ENCODE measurements at regions not wholly inside any gene's neighbourhood (a gene's known extent, or its start where the extent isn't known, plus 50 kb on each side); places are given as distances from the start of the nearest gene placed in this dataset.

DNA sequence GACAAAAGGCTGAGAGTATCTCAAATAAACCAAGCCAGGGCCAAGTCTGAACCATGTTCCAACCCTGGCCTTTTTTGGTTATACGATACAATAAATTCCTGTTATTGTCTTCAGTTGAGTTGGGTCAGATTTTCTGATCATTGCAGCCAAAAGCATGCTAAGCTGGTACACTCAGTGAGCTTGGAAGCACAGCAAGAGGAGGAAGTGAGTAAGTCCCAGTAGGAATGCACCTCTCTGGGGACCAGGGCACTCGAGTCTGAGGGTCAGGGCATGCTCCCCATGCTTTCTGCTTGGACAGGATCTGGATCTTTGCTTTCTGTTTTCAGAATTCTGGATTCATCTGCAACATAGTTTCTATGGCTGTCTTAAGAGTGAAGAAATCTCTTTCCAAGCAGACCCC is 73.1 kb downstream of the TMPRSS5 start:
- Histone ChIP-seq H3K9ac (ENCODE audit: insufficient read depth, low read depth, low read length) (no peak overlapping the region), H3K27ac (ENCODE audit: extremely low read length, insufficient read depth, low read length) (no peak overlapping the region), H3K79me2 (ENCODE audit: insufficient read depth, low read length) (no peaks in the 10 kb centered on the region), H4K20me1 (ENCODE audit: insufficient read depth, low read length) (no peaks in the 10 kb centered on the region), H3K9me3 (ENCODE audit: low read length) (no peaks in the 10 kb centered on the region), H3K4me3 (replicated peaks in 1 of 3; ENCODE audit: insufficient read depth in 1 of 3, low read depth in 2 of 3, low read length in 3 of 3) (no peak overlapping the region), H2AFZ (ENCODE audit: low read length) (no peak overlapping the region), H3K36me3 (replicated peaks in 1 of 2; ENCODE audit: control insufficient read depth in 1 of 2, insufficient read depth in 2 of 2, low read length in 2 of 2) (no peaks in the 10 kb centered on the region), H3K4me2 (ENCODE audit: low read depth, low read length) (no peak overlapping the region), H3K4me1 (ENCODE audit: insufficient read depth, low read length) (no peaks in the 10 kb centered on the region), H3K27me3 (ENCODE audit: control insufficient read depth in 1 of 2, insufficient read depth in 2 of 2, low read length in 2 of 2) (peaks cover 1 to 13% of the 10 kb centered on the region in 2 experiments; a peak in 2 of 5 replicates)
- no peak for FAIRE-seq
- no TSS peak for BruUV-seq (replicated peaks)
- intact Hi-C loops (cut with micrococcal nuclease; ENCODE audit: unreplicated experiment), result no loop called here
- POLR2A ChIA-PET, result no interaction called here
- 3% methylated on average over 2 of the region's 2 CpGs for WGBS (ENCODE audit: low lambda C conversion rate)
- no peak for DNase-seq (ENCODE audit: low spot score)
- CTCF ChIA-PET (ENCODE audit: low intra/inter-chr PET ratio, low total read pairs), result no interaction called here
- no peak for ATAC-seq
- TF ChIP-seq ZSCAN21 (CRISPR knock-in tag; IDR thresholded peaks at IDR 0.05; ENCODE audit: borderline replicate concordance) (no peak), ZNF562 (CRISPR knock-in tag; IDR thresholded peaks at IDR 0.05; ENCODE audit: borderline replicate concordance) (no peak), TEAD3 (CRISPR knock-in tag; optimal IDR thresholded peaks at IDR 0.05; ENCODE audit: borderline replicate concordance) (no peak), NBN (conservative IDR thresholded peaks at IDR 0.05) (no peak), ZSCAN12 (CRISPR knock-in tag; IDR thresholded peaks at IDR 0.05) (no peak), MATR3 (CRISPR knock-in tag; IDR thresholded peaks at IDR 0.05) (no peak), HOXA9 (CRISPR knock-in tag; IDR thresholded peaks at IDR 0.05; ENCODE audit: borderline replicate concordance) (no peak), SCMH1 (CRISPR knock-in tag; IDR thresholded peaks at IDR 0.05; ENCODE audit: borderline replicate concordance) (no peak), ZNF563 (CRISPR knock-in tag; IDR thresholded peaks at IDR 0.05) (no peak), ZBTB20 (CRISPR knock-in tag; IDR thresholded peaks at IDR 0.05; ENCODE audit: borderline replicate concordance, low read depth) (no peak)
- in situ Hi-C loops (cut with HindIII; ENCODE audit: extremely low pct_ligation_motif_present, low pct_unique_long_range_greater_than_20kb), result no loop called here

DNA sequence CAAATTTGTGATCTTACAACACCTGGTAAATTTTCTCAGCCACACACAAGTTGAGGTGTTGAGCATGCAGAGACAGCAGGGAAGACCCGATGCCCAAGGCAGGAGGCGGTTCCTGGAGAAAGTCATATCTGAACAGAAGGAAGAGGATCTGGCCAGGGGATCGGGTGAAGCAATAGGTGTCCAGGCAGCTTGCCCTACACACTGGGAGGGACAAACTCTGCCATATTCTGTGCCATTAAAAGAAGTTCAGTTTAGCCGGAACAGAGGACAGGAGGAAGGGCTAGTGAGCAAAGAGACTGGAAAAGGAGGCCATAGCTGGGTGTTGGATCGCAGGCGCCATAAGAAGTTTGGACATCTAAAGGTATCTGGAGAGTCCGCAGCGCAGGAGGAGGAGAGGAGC is 76.5 kb downstream of the TMPRSS5 start:
- Histone ChIP-seq H3K4me2 (ENCODE audit: low read depth, low read length) (no peak overlapping the region), H2AFZ (ENCODE audit: low read length) (no peak overlapping the region), H3K4me1 (ENCODE audit: insufficient read depth, low read length) (no peaks in the 10 kb centered on the region), H3K36me3 (replicated peaks in 1 of 2; ENCODE audit: control insufficient read depth in 1 of 2, insufficient read depth in 2 of 2, low read length in 2 of 2) (no peaks in the 10 kb centered on the region), H3K27ac (ENCODE audit: extremely low read length, insufficient read depth, low read length) (no peak overlapping the region), H3K27me3 (ENCODE audit: control insufficient read depth in 1 of 2, insufficient read depth in 2 of 2, low read length in 2 of 2) (peaks cover 1 to 13% of the 10 kb centered on the region in 2 experiments; a peak in 2 of 5 replicates), H4K20me1 (ENCODE audit: insufficient read depth, low read length) (no peaks in the 10 kb centered on the region), H3K79me2 (ENCODE audit: insufficient read depth, low read length) (no peaks in the 10 kb centered on the region), H3K4me3 (replicated peaks in 1 of 3; ENCODE audit: insufficient read depth in 1 of 3, low read depth in 2 of 3, low read length in 3 of 3) (no peak overlapping the region), H3K9me3 (ENCODE audit: low read length) (no peaks in the 10 kb centered on the region), H3K9ac (ENCODE audit: insufficient read depth, low read depth, low read length) (no peak overlapping the region)
- CTCF ChIA-PET (ENCODE audit: low intra/inter-chr PET ratio, low total read pairs), result no interaction called here
- intact Hi-C loops (cut with micrococcal nuclease; ENCODE audit: unreplicated experiment), result no loop called here
- POLR2A ChIA-PET, result no interaction called here
- FAIRE-seq, result no peak
- 37% methylated on average over 8 of the region's 8 CpGs for WGBS (ENCODE audit: low lambda C conversion rate)
- no TSS peak for BruUV-seq (replicated peaks)
- TF ChIP-seq MIER3 (CRISPR knock-in tag; IDR thresholded peaks at IDR 0.05; ENCODE audit: borderline replicate concordance), result no peak
- in situ Hi-C loops (cut with HindIII; ENCODE audit: extremely low pct_ligation_motif_present, low pct_unique_long_range_greater_than_20kb), result no loop called here
- no peak for DNase-seq (ENCODE audit: low spot score)
- no peak for ATAC-seq

Measured in HepG2 (cell line).